Glutamatergic neuron (in vitro differentiated cells): ENCODE measurements at regions not wholly inside any gene's neighbourhood (a gene's known extent, or its start where the extent isn't known, plus 50 kb on each side); places are given as distances from the start of the nearest gene placed in this dataset.

Experiments
- DNase-seq: peaks from one replicate; pipeline ENCODE4 v3.0.0; 2022
- H3K27ac Mint-ChIP-seq: one replicate; pipeline ENCODE4 v1.8.0; 2020; ENCODE audit warnings: mild to moderate bottlenecking, mixed read lengths, inconsistent platforms; ENCODE audit not compliant: unreplicated experiment
- H3K27me3 Mint-ChIP-seq: one replicate; pipeline ENCODE4 v1.8.0; 2020; ENCODE audit warnings: mild to moderate bottlenecking, moderate library complexity, mixed read lengths, inconsistent platforms; ENCODE audit not compliant: unreplicated experiment
- H3K36me3 Mint-ChIP-seq: one replicate; pipeline ENCODE4 v1.8.0; 2020; ENCODE audit warnings: mild to moderate bottlenecking, mixed read lengths, inconsistent platforms; ENCODE audit not compliant: unreplicated experiment
- H3K4me1 Mint-ChIP-seq: one replicate; pipeline ENCODE4 v1.8.0; 2020; ENCODE audit warnings: mild to moderate bottlenecking, low read depth, mixed read lengths, inconsistent platforms; ENCODE audit not compliant: unreplicated experiment
- H3K4me3 Mint-ChIP-seq: one replicate; pipeline ENCODE4 v1.8.0; 2020; ENCODE audit warnings: mild to moderate bottlenecking, mixed read lengths, inconsistent platforms; ENCODE audit not compliant: unreplicated experiment
- H3K9me3 Mint-ChIP-seq: one replicate; pipeline ENCODE4 v1.8.0; 2020; ENCODE audit warnings: mild to moderate bottlenecking, moderate library complexity, mixed read lengths, inconsistent platforms; ENCODE audit not compliant: unreplicated experiment
- CTCF ChIP-seq: fragments of 200-600 bp; sonication (generic); IDR thresholded peaks from one replicate; pipeline ENCODE4 v1.5.0; 2021; ENCODE audit not compliant: partially characterized antibody, unreplicated experiment

GRCh38 chr13:74705438-74705837 is 571.2 kb upstream of the KLF12 start:
- TF ChIP-seq CTCF, result no peak
- Mint-ChIP-seq H3K36me3 (peaks cover 5% of the 10 kb centered on the region), H3K27ac (no peak overlapping the region), H3K4me3 (no peak overlapping the region), H3K4me1 (peaks cover 5% of the 10 kb centered on the region), H3K27me3 (peaks cover 4% of the 10 kb centered on the region), H3K9me3 (peaks cover 5% of the 10 kb centered on the region)
- DNase-seq, result no peak

- no peak for TF ChIP-seq CTCF
- Mint-ChIP-seq H3K4me1 (peaks cover 5% of the 10 kb centered on the region), H3K9me3 (peaks cover 6% of the 10 kb centered on the region), H3K4me3 (no peak overlapping the region), H3K36me3 (peaks cover under 1% of the 10 kb centered on the region), H3K27me3 (peaks cover 4% of the 10 kb centered on the region), H3K27ac (no peak overlapping the region)
- DNase-seq, result no peak
Observed at GRCh38 chr13:74703855-74704387, 569.7 kb upstream of the KLF12 start.

GRCh38 chr13:74696148-74696922 is 562.1 kb upstream of the KLF12 start:
- Mint-ChIP-seq H3K27me3 (no peaks in the 10 kb centered on the region), H3K9me3 (peaks cover 2% of the 10 kb centered on the region), H3K4me3 (no peak overlapping the region), H3K4me1 (no peaks in the 10 kb centered on the region), H3K36me3 (no peaks in the 10 kb centered on the region), H3K27ac (no peak overlapping the region)
- TF ChIP-seq CTCF, result no peak
- no peak for DNase-seq

GRCh38 chr13:74695021-74695800 is 561.0 kb upstream of the KLF12 start:
- no peaks in the 10 kb centered on the region for H3K36me3 Mint-ChIP-seq

More at GRCh38 chr13:74695021-74695800, 561.0 kb upstream of the KLF12 start:
- H3K4me1 Mint-ChIP-seq, result peaks cover under 1% of the 10 kb centered on the region
- TF ChIP-seq CTCF, result no peak
- peaks cover 2% of the 10 kb centered on the region for H3K9me3 Mint-ChIP-seq
- no peak overlapping the region for H3K27ac Mint-ChIP-seq
- H3K27me3 Mint-ChIP-seq, result no peaks in the 10 kb centered on the region
- H3K4me3 Mint-ChIP-seq, result no peak overlapping the region
- DNase-seq, result no peak
